ENCODE measurements at regions not wholly inside any gene's neighbourhood (a gene's known extent, or its start where the extent isn't known, plus 50 kb on each side); places are given as distances from the start of the nearest gene placed in this dataset.

DNA sequence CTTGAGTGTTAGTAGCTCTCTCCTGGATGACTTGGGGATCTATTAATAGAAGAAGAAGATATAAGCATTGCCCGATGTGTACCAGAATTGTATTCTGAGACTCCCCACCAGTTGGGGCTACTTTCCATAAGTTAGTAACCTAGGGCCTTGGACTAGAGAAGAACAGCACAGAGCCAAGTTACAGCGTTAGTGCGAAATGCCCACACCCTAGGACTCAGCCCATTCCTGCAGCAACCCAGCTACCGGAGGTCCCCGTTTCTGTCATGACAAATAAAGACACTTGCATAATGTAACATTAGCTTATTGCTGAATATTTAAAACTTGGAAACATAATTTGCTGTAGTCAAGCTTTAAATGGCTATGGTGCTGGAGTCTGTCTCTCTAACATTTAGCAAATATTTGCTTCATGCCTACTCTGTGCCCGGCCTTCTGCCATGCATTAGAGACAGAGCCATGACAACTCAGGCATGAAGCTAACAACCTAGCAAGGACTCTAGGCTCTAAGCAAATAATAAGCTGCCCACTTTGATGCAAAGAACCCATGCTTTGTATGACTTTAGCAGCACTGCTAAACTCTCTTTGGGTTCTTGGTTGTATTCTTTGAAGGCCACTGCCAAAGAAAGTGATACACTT is 103.4 kb upstream of the COL21A1 start:
- in situ Hi-C loops (cut with MboI; ENCODE audit: low sequenced_read_pairs) = loop anchor here (25.0 kb wide), 1 partner anchor 237 kb away; no protein-coding TSS in a partner anchor

GRCh38 chr6:56349194-56349593 is 101.8 kb upstream of the COL21A1 start:
- in situ Hi-C loops (cut with MboI; ENCODE audit: low sequenced_read_pairs) = no loop called here

- in situ Hi-C loops (cut with MboI; ENCODE audit: low sequenced_read_pairs) = no loop called here
Measured at GRCh38 chr6:56348578-56348977, 101.2 kb upstream of the COL21A1 start.

GRCh38 chr6:56347526-56347925 is 100.1 kb upstream of the COL21A1 start:
- in situ Hi-C loops (cut with MboI; ENCODE audit: low sequenced_read_pairs) = no loop called here

- in situ Hi-C loops (cut with MboI; ENCODE audit: low sequenced_read_pairs) = no loop called here
Measured at GRCh38 chr6:56346958-56347357, 99.6 kb upstream of the COL21A1 start.

DNA sequence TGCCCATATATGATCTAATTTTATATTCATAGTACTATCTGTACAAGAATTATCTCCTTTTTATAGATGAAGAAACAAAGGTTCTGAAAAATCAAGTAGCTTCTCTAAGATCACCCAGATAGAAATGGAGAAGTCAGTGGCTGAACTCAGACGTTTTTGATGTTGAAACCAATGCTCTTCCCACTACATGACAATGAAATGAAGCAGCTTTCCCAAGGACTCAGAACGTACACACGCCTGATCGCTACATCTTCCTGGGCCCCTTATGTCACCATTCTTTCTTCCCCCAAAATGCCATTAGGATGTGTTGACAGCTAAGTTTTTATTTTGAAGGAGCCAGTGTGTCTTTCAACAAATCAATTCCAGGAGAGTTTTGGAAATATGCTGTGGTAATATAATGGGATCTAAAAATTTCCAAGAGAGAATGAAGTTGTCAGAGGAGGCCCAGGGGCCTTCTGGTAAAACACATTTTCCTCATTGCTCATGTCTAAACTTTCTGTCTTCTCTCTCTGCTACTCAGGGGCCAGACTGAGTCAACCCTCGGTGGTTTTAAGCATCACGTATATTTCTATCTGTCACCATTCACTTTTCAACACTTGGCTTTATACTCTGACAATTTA is 98.1 kb upstream of the COL21A1 start:
- in situ Hi-C loops (cut with MboI; ENCODE audit: low sequenced_read_pairs) = no loop called here

GRCh38 chr6:56343295-56343694 is 95.9 kb upstream of the COL21A1 start:
- in situ Hi-C loops (cut with MboI; ENCODE audit: low sequenced_read_pairs) = no loop called here

DNA sequence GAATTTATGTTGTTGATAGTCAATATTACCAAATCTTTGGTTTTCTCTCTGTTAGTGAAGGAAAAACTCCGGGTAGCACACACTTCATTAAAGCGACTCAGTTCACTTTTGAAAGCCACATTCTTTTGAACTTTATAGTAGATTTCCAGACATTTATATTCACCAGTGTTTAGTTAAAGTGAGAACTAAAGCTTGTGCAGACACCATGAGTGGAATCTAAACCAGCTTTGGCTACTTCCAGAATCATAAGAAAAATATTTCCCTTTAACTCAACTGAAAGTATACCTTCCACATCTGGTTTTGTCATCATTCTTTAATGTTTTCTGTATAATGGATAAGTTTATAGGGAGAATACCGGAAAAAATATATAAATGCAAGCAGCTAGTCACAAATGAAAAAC is 92.1 kb upstream of the COL21A1 start:
- in situ Hi-C loops (cut with MboI; ENCODE audit: low sequenced_read_pairs) = no loop called here

DNA sequence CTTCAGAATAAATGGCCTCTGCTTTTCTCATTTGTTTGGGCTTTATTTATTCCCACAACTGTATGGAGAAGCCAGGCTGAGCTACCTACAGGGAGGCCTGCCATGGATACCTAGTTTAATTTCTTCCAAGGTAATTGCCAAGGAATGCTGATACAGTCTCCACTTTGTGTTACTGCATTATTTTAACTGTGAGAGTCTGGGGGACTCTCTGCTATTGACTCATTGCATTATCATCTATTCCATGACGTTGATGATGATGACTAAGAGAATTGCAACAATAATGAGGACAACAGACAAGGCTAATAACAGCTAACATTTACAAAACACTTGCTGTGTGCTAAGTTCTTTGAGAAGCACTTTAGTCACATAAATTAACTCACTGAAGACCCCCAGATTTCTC is 88.3 kb upstream of the COL21A1 start:
- in situ Hi-C loops (cut with MboI; ENCODE audit: low sequenced_read_pairs) = no loop called here

DNA sequence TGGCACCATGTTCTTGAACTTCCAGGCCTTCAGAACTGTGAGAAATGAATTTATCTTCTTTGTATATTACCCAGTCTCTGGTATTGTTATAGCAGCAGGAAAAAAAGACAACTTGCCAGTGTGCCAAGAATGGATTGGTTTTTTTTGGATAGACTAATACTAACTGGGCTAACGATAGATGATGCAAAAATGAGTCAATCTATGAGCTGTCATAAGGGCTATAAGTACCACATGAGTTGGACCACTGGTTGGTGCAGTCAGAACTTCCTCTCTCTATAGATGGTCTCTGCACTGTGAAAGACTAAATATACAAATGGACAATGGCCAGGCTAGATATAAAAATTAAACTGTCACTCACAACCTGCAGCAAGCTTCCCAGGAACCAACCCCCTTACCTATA is 87.6 kb upstream of the COL21A1 start:
- in situ Hi-C loops (cut with MboI; ENCODE audit: low sequenced_read_pairs) = no loop called here

GRCh38 chr6:56329271-56330050 is 82.1 kb upstream of the COL21A1 start:
- in situ Hi-C loops (cut with MboI; ENCODE audit: low sequenced_read_pairs) = no loop called here

DNA sequence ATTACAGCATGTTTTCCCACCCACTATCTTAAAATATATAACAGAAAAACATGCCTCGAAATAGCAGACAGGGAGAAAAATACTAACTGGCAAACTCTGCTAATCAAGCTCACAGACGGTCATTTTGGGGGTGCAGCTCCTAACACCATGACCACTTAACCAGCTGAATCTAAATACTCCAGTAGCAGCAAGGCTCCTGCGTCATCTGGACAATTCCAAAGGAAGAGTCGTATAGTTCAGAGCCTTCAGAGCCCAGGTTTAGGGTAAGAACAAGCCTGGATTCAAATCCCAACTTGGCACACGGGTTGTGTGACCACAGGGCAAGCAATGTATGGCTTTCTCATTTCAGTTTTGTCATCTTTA is 81.3 kb upstream of the COL21A1 start:
- in situ Hi-C loops (cut with MboI; ENCODE audit: low sequenced_read_pairs) = no loop called here

DNA sequence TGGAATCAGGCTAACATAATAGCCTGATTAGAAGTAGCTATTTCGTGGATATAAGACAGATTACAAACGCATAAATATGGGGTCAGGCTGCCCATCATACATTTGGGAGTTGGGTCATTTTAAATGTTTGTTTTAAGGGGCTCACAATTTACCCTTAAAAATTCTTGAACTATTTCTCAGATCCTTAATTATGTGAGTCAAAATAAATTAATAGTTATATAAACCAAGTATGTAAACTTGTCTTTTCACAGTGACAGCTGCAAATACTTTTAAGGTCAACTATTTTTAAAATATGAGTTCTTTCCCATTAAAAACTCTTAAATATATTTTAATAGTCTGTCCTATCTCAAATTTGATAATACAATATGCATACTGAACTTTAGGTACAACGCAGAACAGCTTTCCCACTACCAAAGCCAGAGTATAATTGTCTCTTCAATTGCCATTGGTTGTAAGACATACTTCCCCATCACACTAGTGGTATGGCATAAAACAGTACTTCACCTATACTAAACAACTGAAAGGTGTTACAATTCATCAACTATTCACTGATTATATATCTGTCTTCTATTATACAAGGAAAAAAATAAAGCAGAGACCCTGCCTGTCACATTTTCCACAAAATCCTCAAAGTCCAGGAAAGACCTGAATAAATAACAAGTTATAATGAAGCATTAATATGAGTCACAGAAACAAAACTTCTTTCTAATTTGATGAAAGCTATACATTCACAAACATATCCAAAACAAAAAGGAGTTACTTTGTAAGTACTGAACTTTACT is 80.8 kb upstream of the COL21A1 start:
- in situ Hi-C loops (cut with MboI; ENCODE audit: low sequenced_read_pairs) = no loop called here

DNA sequence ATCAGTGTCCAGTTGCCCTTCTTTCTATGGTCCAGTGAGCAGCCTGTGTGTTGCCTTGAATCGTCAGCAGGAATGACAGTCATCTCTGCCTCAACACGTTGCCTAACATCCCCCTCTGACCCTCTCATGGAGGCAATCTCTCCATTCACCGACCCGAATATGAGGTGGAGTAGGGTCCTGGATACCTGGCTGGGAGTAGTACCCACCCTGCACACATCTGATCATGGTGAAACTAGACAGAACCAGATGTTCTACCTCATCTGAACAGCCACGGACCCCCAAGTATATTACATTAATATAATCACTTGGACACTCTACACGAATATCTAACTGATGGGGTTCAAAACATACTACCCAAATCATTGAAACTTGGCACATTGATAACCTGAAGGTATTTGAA is 77.0 kb upstream of the COL21A1 start:
- in situ Hi-C loops (cut with MboI; ENCODE audit: low sequenced_read_pairs) = no loop called here

- in situ Hi-C loops (cut with MboI; ENCODE audit: low sequenced_read_pairs) = no loop called here
Measured at GRCh38 chr6:56318851-56319250, 71.5 kb upstream of the COL21A1 start.

GRCh38 chr6:56314683-56315523 is 67.5 kb upstream of the COL21A1 start:
- in situ Hi-C loops (cut with MboI; ENCODE audit: low sequenced_read_pairs) = no loop called here

DNA sequence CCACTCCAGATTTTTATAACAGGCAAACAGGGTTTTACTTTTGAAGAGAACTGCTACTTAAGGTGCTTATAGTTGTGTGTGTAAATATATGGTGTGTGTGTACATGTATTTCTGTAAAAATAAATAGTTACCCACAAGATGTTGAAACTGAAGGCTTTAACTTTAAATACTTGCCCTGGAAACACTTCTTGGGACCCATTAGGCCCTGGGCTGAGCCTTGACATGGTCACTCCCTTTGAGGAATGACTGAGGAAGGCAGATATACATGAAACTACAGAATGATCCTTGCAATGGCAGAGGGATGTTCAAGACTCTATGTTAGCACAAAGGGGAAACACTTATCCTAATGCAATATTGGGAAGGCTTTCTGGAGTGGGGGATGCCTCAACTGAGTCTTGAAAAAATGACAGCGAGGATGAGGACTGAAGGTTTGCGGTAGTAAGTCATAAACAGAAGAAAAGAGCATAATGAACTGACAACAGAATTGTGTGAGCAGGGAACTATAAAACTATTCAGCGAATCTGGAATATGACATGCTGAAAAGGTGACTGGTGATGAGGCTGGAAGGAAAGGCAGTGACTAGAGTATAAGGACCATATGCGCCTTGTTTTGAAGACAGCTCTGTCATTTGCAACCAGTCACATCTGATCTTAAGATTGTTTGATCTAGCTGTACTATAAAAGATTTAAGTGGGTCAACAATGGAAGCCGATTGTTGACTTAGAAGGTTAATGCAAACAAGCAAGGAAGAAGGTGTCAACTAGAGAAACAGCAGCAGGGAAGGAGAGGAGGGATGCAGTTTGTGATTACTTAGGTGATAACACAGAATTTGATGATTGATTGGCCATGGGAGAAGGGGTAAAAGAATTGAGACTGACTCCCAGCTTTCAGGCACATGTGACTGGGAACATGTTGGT is 64.4 kb upstream of the COL21A1 start:
- in situ Hi-C loops (cut with MboI; ENCODE audit: low sequenced_read_pairs) = no loop called here

- in situ Hi-C loops (cut with MboI; ENCODE audit: low sequenced_read_pairs) = no loop called here
Measured at GRCh38 chr6:56311061-56311460, 63.7 kb upstream of the COL21A1 start.

DNA sequence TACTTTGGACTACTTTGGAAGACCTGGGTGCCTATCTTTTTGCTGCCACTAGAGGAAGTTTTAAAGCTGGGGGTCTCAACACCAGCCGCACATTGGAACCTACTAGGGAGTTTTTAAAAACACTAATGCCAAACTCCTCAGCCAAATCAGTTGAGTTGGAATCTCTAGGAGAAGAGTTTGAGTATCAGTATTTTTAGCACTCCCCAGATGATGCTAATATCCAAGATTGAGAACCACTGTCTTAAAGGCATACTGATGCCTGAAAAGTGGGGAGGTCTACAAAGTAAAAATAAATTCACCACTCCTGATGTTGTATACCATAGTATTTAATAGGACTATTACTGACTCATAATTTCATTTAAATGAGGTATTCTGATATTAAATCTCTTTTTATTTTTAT is 62.9 kb upstream of the COL21A1 start:
- in situ Hi-C loops (cut with MboI; ENCODE audit: low sequenced_read_pairs) = no loop called here

Data from HL-60/S4 treated with retinoic acid at 250 ng/mL for 4 days and 3 days (cell line).